T-helper 2 cell treated with Interferon-gamma antibody and Interleukin-4, amounts not matched to agents 100 ng/mL and 5 ng/mL, for 36 hours (primary cell): ENCODE measurements at regions not wholly inside any gene's neighbourhood (a gene's known extent, or its start where the extent isn't known, plus 50 kb on each side); places are given as distances from the start of the nearest gene placed in this dataset.

Experiments
- intact Hi-C: fragments of 100-400 bp; cut with micrococcal nuclease; formaldehyde crosslinking; loops from one replicate; pipeline ENCODE4 v1.15.1; 2023

GRCh38 chr4:10180603-10180926 lies 64.0 kb upstream of the WDR1 start:
- intact Hi-C loops = loop anchor here (2.0 to 5.0 kb wide), 4 partner anchors 18 to 276 kb away; partner anchors contain the start of genes WDR1 and ZNF518B

DNA sequence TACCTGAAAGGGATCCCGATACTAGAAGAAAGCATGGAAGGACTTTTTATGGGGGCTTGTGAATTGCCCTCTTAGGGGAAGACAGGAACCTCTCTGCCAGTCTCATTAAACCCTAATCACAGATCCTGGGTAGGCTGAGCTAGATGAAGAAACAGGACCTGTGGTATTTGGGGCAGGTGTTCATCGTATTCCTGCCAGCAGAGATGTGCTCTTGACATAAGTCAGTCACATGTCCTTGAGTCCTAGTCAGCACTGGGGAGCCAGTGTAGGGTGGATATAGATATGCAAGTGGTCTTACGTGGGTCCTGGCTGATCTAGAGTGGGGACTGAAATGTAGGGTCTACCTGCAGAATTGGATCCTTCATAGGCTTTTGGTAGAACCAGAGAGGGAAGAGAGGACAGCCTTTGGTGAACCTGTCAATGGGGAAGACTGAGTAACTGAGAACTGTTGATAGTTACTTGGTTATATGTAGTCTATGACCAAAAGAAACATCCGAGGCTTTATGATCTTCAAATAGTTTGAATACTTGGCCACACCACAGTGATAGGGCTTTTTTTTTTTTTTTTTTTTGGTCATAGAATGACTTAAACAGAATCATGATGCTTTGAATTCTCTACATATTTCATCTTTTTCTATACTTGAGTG lies 63.5 kb upstream of the WDR1 start:
- intact Hi-C loops = loop anchor here (2.0 to 5.0 kb wide), 4 partner anchors 17 to 277 kb away; partner anchors contain the start of genes WDR1 and ZNF518B

DNA sequence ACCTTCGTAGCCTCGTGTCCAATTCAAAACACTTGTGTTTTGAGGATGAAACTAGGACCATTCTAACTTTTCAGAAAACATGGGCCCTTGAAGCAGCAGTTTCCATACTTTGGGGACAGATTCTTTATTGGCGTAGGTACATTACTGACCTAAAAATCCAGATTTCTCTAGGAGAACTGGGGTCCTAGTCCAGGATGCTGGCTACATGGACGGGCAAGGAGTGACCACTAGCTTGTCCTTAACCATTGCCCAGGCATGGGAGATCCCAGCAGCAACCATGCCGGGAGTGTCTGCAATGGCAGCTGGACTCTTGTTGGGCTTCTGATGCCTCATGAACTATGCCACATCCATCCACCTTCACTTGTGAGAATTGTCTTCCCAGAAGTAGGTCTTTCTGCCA lies 62.2 kb upstream of the WDR1 start:
- intact Hi-C loops = no loop called here

- intact Hi-C loops = no loop called here
Measured at GRCh38 chr4:10175626-10176025, 59.0 kb upstream of the WDR1 start.

DNA sequence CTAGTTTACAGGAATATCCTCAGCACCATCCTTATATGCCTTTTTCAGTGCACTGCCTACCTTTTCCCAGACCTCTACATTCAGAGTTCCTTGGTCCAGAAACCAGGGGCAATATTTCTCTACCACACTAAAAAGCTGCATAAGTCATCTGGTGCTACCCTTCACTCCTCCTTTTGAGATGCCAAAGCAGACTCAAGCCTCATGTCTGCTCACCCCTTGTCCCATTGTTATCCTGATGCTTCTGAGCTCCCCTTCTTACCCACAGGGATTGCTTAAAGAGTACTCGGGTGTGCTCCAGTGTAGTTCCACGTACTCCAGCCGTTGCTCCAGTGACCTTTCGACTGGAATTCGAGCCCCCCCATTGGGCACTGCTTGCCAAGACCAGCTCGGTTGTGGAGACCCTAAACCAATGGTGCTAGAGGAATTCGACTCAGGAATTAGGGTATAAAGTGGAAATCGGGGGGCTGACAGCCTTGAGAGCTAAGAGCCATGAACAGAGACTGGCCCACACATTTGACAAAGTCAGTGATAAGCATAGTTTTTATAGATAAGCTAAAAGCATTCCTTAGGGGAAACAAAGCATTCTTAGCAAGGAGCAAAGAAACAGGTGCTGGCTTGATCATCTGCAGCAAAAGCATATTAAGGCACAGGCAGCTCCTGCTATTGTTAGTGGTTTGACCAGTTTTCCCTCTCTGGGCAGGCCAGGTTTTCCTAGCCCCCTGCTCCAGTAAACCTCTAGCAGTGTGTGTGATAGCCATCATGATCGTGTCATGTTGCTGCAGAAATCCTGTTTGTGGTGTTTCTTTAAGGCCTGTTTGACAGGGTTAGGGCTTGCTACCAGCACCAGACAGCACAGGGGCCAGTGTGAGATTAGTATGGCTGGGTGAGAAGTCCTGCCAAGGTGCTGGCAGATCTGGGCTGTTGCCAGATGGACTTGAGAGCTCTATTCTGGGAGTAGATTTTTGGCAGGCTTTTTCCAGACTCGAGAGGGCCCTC lies 57.5 kb upstream of the WDR1 start:
- intact Hi-C loops = no loop called here

GRCh38 chr4:10173037-10173753 lies 56.6 kb upstream of the WDR1 start:
- intact Hi-C loops = no loop called here

DNA sequence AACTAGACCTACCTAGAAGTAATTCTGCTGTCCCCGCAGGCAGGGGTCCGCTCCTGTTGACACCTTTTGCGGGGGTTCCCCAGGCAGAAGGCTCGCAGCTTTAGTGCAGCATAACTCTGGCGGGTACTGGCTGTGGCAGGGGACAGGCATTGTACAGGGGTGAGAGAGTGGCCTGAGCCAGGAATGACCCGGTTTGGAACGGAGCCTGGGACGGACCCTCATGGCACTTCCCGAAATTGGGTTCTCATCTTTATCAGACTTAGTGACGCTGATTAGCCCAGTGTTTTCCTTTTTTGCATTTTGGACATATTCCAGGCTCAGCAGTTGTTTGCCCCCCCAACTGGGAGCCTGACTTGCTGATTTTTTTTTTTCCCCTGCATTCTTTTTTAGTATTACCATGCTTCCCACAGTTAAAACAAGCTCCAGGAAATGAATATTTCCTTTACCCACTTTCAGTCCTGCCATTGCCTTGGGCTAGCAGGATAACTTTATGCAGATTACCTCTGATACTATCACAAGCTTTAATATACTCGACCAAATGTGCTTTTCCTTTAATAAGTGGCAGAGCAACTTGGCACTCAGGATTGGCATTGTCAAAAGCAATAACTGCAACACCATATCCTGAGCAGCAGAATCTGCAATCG lies 55.8 kb upstream of the WDR1 start:
- intact Hi-C loops = no loop called here

DNA sequence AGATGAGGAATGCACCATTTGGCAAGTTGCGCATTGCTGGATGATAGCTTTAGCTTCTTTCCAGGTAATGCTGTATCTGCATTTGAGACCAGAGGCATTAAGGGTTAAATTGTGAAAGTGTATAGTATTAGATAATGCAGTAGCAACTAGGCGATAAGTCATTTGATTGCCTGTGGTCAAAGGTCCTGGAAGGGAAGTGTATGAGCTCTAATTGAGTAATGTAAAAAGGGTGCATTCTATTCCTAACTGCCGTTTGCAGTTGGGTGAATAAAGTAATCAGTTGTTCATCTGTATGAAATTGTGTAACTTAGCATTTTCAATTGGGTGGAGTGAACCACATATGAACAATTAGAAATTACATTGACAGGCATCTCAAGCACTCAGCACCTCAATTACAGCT lies 54.5 kb upstream of the WDR1 start:
- intact Hi-C loops = no loop called here

- intact Hi-C loops = no loop called here
Measured at GRCh38 chr4:10169839-10170387, 53.3 kb upstream of the WDR1 start.

- intact Hi-C loops = no loop called here
Measured at GRCh38 chr4:10168151-10168550, 51.6 kb upstream of the WDR1 start.

- intact Hi-C loops = no loop called here
Measured at GRCh38 chr4:10167201-10167600, 50.6 kb upstream of the WDR1 start.
